Ovary (tissue), 3 donors: ENCODE measurements at regions not wholly inside any gene's neighbourhood (a gene's known extent, or its start where the extent isn't known, plus 50 kb on each side); places are given as distances from the start of the nearest gene placed in this dataset.

ENCODE experiments used
- CTCF ChIP-seq, 3 donors: fragments of 450-650 bp in 2 of 3; fragments of 200-600 bp in 1 of 3; IDR thresholded peaks; one replicate each; pipeline versions ENCODE4 v1.5.1 to v1.8.0; 2016 to 2022; ENCODE audit warnings: antibody characterized with exemption in 3 of 3, mild to moderate bottlenecking in 1 of 3
- POLR2A ChIP-seq: fragments of 450-650 bp; IDR thresholded peaks from one replicate; pipeline ENCODE4 v1.6.1; 2017; ENCODE audit warnings: antibody characterized with exemption, mild to moderate bottlenecking, moderate library complexity
- donor health status: DM: no; HTN: no; CAD: no.

- TF ChIP-seq CTCF (IDR thresholded peaks at IDR 0.05) (no peak), POLR2A (no peak)
Measured at GRCh38 chr10:44157574-44157973, 227.3 kb downstream of the CXCL12 start.
